NCI-H226 (cell line): ENCODE measurements at regions not wholly inside any gene's neighbourhood (a gene's known extent, or its start where the extent isn't known, plus 50 kb on each side); places are given as distances from the start of the nearest gene placed in this dataset.
"Not testable (repeated sequence)": the region's sequence is repeated elsewhere in the genome, so short reads cannot be mapped to it uniquely, and the experiment has no call there.

Source experiments
- DNase-seq: peaks from one replicate; pipeline ENCODE4 v3.0.0-alpha.2; 2015

DNA sequence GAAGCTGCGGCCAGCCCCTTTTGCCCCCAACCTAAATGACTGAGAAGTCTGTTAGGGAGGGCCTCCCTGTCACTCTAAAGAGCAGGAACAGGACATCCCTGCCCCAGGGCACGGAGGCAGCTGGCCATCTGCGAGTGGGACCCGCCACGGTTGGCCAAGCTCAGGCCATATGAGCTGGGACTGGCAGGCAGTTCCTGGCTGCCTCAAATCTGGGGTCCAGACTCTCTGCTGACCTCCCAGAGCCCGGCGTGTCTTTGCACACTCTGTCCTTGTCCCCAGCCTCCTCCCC is 143.0 kb downstream of the IGLL1 start:
- DNase-seq = not testable (repeated sequence)

DNA sequence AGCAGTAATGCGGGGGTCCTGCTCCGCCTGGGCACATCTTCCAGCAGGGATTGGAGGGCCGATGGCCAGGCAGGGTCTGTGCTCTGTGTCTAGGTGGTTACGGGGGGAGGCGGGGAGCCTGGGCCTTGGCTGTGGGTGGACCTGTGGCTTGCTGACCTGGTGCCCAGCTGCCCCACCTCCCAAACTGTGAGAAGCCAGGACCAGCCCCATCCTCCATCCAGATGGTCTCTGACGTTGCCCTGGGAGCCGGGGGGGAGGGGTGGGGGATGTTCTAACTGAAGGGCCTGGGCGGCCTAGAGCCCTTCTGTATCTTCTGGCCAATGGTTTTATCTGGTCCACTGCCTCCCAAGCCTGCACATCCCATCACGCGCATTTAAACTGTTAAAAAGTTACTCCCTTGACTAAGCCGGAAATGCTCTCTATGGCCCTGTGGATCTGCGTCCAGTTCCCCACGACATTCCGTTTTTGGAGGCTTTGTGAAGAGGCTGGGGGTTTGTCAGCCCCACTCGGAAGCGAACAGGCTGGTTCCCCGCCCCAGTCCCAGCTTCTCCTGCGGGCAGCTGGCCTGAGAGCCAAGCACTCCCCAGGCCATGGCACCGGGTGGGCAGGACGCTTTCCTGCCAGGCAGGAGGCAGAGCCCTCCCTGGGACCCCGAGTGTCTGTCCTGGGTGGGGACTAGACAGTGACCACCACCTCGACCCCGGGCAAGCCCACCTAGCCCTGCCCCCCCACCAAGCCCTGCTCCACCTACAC is 143.6 kb downstream of the IGLL1 start:
- not testable (repeated sequence) for DNase-seq

DNA sequence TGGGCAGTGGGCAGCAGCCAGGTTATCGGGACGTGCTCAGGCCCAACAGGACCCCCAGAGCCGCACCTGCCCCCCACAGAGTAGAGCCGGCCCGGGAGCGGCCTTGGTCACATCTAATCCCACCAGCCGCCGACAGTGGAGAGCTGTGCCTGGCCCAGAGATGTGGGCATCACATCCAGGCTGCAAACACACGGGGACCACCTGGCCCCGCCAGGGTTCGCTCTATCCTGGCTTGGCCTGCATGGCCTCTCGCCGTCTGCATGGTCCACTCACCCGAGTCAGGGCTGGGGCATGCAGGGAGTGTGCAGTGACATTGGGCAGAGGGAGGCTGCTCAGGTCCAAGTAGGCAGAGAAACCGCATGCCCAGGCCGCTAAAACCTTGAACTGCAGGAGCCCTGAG is 144.9 kb downstream of the IGLL1 start:
- DNase-seq = not testable (repeated sequence)

GRCh38 chr22:23434198-23434830 is 145.8 kb downstream of the IGLL1 start:
- not testable (repeated sequence) for DNase-seq

- DNase-seq = not testable (repeated sequence)
Observed at GRCh38 chr22:23433127-23434005, 146.7 kb downstream of the IGLL1 start.

DNA sequence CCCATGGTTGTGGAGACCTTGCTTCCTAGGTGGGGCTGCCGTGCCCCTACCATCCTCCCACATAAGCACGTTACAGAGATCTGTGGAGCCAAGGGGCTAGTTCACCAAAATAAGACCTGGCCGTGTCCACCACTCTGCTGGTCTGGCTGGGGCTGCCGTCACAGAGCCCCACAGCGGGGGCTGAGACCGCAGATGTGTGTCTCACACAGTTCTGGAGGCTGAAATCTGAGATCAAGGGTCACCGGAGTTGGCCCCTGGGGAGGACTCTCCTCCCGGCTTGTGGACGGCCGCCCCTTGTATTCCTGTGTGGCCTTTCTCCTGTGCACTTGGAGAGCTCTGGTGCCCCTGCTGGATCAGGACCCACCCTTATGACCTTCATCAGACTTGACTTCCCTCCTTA is 147.4 kb downstream of the IGLL1 start:
- DNase-seq = not testable (repeated sequence)

DNA sequence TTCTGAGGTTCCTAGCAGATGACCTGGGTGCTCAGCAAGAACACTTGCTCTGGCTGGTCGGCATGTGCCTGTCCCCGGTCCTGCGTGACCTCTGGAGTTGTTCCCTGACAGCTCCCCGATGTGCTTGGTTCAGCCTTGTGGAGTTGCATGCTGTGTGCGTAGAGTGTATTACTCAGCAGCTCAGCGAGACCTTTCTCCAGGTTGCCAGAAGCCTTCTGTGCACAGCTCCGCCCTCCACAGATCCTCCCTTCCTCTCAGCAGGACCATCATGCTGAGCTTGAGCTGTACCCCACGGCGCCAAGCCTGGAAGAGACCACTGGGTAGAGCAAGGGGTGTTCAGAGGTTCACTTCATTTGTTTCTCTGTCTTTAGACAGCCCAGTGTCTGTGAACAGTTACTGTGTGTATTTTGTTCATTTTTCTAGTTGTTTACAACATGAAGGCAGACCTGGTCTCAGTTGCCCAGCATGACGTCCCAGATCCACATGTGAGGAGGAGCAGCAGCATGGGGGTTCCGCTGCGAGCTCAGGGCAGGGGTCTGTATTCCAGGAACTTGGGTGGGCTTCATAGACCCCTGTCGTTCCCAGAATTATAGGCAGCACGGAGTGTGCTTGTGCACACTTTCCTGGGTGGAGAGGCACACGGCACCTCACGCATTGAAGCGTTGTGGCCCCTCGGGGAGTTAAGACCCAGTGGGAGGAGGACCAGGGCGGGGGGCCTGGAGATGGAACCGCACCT is 148.6 kb downstream of the IGLL1 start:
- peak; percentile 3 for DNase-seq

DNA sequence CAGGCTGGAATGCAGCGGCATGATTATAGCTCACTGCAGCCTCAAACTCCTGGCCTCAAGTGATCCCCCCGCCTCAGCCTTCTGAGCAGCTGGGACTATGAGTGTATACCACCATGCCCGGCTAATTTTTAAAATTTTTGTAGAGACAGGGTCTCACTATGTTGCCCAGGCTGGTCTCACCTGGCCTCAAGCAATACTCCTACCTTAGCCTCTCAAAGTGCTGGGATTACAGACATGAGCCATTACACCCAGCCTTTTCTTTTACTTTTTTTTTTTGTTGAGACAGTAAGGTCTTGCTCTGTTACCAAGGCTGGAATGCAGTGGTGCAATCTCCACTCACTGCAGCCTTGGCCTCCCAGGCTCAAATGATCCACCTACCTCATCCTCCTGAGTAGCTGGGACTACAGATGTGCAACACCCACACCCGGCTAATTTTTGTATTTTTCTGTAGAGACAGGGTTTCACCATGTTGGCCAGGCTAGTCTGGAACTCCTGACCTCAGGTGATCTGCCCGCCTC is 155.5 kb downstream of the IGLL1 start:
- not testable (repeated sequence) for DNase-seq

DNA sequence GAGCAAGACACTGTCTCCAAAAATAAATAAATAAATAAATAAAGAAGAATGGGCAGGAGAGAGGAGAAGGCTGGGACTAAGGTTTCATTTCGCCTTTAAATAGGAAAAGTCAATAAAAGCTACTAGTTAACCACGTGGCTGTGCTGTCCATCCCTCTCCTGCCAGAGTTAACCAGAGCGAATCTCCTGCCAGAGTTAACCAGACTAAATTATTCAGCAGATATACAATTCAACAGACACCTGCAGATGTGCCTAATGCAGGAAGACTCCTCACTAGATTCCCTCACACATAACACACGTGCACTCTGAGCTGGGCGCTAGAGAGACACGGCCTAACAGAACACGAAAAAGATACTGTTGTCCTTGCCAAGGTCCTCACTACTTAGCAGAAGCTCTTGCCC is 156.1 kb downstream of the IGLL1 start:
- no peak for DNase-seq

GRCh38 chr22:23422281-23422680 is 157.8 kb downstream of the IGLL1 start:
- DNase-seq = not testable (repeated sequence)

DNA sequence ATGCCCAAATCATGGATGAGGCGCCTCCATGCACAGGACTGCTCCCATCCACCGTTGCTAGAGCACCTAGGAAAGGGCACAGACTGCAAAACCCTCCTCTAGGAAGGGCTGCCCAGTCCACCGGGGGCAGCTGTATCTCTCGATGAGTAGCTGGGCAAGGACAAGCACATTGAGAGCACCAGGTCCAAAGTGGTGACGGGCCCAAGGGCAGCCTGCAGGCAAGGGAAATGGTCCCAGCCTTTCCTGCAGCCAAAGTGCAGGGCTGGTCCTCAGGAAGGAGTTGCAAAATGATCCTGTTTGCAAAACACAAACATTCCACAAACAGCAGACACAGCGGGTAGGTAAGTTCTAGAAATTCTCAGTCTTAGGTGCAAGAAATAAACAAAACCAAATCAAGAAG is 158.8 kb downstream of the IGLL1 start:
- not testable (repeated sequence) for DNase-seq

DNA sequence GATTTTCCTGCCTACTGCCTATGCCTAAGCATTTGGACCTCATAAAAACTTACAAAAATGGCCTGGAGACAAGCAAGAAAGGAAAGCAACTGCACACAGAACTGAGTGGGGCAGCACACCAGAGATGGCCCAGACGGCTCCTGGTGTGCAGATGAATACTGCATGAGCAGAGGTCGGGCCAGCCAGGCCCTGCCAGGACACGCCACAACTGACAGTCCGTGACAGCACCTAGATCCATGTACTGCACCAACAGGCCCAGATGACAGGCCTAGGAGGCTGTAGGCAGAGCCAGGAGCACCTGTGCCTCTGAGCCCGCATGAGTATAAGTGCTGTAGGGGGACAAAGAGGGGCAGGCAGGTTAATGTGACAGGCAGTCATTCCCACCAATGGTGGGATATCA is 160.2 kb downstream of the IGLL1 start:
- DNase-seq = no peak

GRCh38 chr22:23419171-23419570 is 160.9 kb downstream of the IGLL1 start:
- no peak for DNase-seq

GRCh38 chr22:23418159-23418788 is 161.8 kb downstream of the IGLL1 start:
- no peak for DNase-seq

GRCh38 chr22:23417327-23417726 is 162.8 kb downstream of the IGLL1 start:
- DNase-seq = not testable (repeated sequence)

DNA sequence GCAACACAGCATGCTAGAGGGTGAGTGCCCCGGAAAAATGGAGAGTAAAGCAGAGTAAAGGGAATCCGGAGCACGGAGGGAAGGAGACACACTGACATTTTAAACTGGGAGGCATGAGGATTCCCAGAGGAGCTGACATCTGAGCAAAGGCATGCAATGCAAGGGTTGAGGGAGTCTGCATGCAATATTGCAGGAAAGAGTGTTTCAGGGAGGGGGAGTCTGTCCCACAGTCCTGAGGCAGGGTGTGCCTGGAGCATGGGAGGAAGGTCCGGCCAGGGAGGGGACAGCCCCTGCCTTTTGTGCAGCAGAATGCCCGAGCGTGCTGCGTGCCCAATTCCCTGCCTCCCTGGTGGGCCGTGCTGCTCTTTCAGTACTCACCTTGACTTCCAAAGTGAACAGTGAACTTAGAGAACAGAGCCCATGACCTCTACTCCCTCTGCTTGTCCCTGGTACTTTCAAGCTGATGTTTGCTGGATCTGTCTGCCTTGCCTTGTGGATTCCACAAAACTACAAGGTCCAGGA is 163.9 kb downstream of the IGLL1 start:
- DNase-seq = not testable (repeated sequence)

- no peak for DNase-seq
Observed at GRCh38 chr22:23415490-23415851, 164.6 kb downstream of the IGLL1 start.

DNA sequence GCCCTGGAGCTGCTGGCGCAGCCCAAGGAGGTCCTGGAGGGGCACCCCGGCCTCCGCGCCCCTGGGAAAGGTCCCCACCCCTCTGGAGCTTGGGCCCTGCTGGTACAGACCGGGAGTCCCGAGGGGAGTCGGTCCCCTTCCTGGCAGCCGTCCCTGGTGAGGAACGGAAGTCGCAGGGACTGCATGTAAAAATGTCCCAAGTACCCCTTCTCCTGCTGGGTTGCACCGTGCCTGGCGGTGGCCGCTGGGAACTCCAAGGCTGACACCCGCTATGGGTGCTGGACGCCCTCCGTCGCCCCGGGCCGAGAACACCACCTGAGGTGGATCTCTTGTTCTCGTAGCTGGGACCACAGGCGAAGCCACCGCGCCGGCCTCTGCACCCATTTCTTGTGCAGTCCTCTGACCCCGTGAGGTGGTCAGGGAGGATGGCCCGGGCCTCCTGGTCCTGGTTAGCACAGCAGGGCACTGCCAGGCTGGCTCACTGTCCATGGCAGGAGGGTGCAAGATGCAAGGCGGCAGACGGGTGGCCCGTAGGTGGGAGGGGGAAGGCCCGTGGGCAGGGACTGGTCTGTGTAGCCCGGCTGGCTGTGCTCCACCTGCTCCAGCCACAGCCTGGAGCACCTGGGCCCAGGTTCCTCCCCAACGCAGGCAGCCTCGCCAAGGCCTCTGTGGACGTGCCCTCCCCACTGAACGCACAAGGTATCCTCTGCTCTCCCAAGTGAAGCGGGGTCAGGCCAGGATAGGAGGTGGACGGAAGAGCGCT is 165.2 kb downstream of the IGLL1 start:
- no peak for DNase-seq

DNA sequence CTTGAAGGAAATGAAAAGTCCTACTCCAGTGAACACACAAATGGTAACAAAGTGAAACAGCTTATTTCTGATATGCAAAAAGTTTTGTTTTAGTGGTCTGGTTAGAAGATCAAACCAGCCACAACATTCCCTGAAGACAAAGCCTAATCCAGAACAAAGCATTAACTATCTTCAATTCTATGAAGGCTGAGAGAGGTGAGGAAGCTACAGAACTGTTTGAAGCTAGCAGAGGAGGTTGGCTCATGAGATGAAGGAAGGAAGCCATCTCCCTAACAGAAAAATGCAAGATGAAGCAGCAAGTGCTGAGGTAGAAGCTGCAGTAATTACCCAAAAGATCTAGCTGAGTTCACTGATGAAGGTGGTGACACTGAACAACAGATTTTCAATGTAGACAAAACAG is 168.4 kb downstream of the IGLL1 start:
- no peak for DNase-seq

DNA sequence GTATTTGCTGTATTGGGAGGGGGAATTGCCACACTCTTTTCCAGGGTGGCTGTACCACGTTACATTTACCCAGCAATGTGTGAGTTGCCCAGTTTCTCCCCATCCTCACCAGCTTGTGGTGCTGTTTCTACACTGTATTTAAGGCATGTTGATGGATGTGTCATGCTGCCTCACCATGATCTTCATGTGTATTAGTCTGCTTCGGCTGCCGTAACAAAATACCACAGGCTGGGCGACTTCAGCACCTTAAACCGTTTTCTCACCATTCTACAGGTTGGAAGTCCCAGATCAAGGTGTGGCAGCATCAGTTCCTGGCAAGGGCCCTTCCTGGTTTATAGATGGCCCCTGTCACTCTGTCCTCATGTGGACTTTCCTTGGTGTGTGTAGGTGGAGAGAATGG is 169.7 kb downstream of the IGLL1 start:
- DNase-seq = no peak

DNA sequence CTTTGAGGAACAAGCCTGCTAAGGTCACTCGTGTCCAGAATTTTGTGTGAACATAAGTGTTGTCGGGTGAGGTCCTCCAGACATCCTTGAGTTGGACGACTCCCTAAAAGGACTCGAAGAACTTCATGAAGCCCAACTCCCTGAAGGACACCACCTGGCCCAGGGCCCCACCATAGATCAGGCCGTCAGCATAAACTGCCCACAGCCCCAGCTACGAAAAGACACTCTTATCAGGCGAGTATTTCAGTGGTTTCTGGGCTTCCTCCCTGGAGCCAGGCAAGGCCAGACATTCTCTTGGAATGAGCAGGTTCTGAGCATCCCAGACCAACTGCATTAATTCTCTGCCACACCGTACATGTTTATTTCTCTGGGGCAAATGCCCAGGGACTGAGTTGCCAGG is 170.1 kb downstream of the IGLL1 start:
- DNase-seq = no peak
